ENCODE measurements at regions not wholly inside any gene's neighbourhood (a gene's known extent, or its start where the extent isn't known, plus 50 kb on each side); places are given as distances from the start of the nearest gene placed in this dataset.

DNA sequence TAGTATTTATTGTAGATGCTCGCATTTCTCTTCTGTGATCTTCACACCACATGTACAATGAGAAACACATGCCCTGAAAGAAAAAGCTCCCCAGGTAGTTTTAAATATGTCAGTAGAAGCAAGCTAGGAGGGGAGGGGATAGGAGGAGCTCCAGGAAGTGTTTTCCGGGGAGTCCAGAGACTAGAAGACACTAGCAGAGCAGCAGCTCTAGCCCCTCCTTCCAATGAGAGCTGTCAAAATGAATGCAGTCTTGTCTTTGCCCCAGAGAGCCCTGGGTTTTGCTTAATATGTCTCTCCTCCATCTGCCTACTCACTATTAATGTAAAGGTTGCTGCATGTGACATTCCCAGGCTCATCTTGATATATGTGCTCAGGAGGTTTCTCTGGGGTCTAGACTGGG, 462.6 kb upstream of the SOX11 start:
- Histone ChIP-seq H3K27ac (no peak overlapping the region), H3K9me3 (no peaks in the 10 kb centered on the region), H3K36me3 (no peaks in the 10 kb centered on the region), H3K4me3 (no peak overlapping the region), H3K4me1 (no peaks in the 10 kb centered on the region), H3K27me3 (no peaks in the 10 kb centered on the region)
- TF ChIP-seq POLR2AphosphoS5 (IDR thresholded peaks at IDR 0.05): no peak
- TF ChIP-seq POLR2A (IDR thresholded peaks at IDR 0.05): no peak
- TF ChIP-seq, protein P1, sequence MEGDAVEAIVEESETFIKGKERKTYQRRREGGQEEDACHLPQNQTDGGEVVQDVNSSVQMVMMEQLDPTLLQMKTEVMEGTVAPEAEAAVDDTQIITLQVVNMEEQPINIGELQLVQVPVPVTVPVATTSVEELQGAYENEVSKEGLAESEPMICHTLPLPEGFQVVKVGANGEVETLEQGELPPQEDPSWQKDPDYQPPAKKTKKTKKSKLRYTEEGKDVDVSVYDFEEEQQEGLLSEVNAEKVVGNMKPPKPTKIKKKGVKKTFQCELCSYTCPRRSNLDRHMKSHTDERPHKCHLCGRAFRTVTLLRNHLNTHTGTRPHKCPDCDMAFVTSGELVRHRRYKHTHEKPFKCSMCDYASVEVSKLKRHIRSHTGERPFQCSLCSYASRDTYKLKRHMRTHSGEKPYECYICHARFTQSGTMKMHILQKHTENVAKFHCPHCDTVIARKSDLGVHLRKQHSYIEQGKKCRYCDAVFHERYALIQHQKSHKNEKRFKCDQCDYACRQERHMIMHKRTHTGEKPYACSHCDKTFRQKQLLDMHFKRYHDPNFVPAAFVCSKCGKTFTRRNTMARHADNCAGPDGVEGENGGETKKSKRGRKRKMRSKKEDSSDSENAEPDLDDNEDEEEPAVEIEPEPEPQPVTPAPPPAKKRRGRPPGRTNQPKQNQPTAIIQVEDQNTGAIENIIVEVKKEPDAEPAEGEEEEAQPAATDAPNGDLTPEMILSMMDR (IDR thresholded peaks at IDR 0.05): no peak
- intact Hi-C loops (cut with DNase I; ENCODE audit: low total_unique reads): no loop called here
- DNase-seq (ENCODE audit: low spot score in 2 of 2): no peak

DNA sequence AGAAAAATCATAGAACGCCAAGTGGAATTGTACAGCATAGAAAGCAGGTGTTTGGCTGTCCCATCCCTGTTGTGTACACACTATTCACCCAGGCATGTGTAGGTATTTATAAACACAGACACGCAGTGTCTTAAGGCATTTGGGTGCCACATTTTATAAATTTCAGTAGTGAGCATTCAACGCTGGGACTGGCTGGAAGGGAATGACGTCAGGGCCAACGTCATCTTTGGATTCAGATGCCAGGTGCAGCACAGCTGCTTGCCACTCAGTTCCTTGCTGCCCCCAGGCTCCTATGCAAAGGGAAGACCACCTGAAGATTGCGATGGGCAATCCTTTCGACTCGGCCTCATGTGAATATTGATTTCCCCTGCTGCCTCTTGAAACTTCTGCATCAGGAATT, 461.7 kb upstream of the SOX11 start:
- H3K9me3 ChIP-seq: no peaks in the 10 kb centered on the region
- intact Hi-C loops (cut with DNase I; ENCODE audit: low total_unique reads): no loop called here
- no peak for DNase-seq (ENCODE audit: low spot score in 2 of 2)
- no peaks in the 10 kb centered on the region for H3K27me3 ChIP-seq
- no peak overlapping the region for H3K4me3 ChIP-seq
- H3K4me1 ChIP-seq: no peaks in the 10 kb centered on the region
- no peaks in the 10 kb centered on the region for H3K36me3 ChIP-seq
- H3K27ac ChIP-seq: no peak overlapping the region
- no peak for TF ChIP-seq POLR2A (IDR thresholded peaks at IDR 0.05)
- TF ChIP-seq, protein P1 (IDR thresholded peaks at IDR 0.05): no peak

- H3K4me3 ChIP-seq: no peak overlapping the region
- no peak overlapping the region for H3K27ac ChIP-seq
- no peaks in the 10 kb centered on the region for H3K4me1 ChIP-seq
- intact Hi-C loops (cut with DNase I; ENCODE audit: low total_unique reads): no loop called here
- no peaks in the 10 kb centered on the region for H3K9me3 ChIP-seq
- no peaks in the 10 kb centered on the region for H3K36me3 ChIP-seq
- TF ChIP-seq POLR2A (IDR thresholded peaks at IDR 0.05) (no peak), POLR2AphosphoS5 (IDR thresholded peaks at IDR 0.05) (no peak)
- TF ChIP-seq, protein P1 (IDR thresholded peaks at IDR 0.05): no peak
- DNase-seq (ENCODE audit: low spot score in 2 of 2): no peak
- no peaks in the 10 kb centered on the region for H3K27me3 ChIP-seq
Observed at GRCh38 chr2:5230855-5231254, 461.3 kb upstream of the SOX11 start.

DNA sequence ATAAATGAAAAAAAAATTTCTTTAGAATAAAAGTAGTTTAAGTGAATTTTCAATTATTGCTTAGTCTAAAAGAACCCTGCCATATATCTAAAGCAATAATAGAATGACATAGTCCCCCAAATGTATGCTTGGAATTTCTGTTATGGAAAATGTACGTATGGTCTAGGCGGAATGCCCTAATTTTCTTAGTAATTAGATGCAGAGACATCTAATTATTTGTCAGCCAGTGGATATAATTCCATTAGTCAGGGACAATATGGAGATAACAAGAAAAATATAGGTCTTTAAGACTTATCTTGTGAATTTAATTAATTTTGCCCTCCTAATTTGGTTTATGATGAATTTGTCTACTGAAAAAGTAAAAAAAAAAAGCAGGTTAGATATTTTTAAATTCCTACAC, 460.9 kb upstream of the SOX11 start:
- Histone ChIP-seq H3K4me1 (no peaks in the 10 kb centered on the region), H3K36me3 (no peaks in the 10 kb centered on the region), H3K27me3 (no peaks in the 10 kb centered on the region), H3K27ac (no peak overlapping the region), H3K4me3 (no peak overlapping the region), H3K9me3 (no peaks in the 10 kb centered on the region)
- TF ChIP-seq POLR2A (IDR thresholded peaks at IDR 0.05) (no peak), POLR2AphosphoS5 (IDR thresholded peaks at IDR 0.05) (no peak)
- TF ChIP-seq, protein P1 (IDR thresholded peaks at IDR 0.05): no peak
- intact Hi-C loops (cut with DNase I; ENCODE audit: low total_unique reads): no loop called here
- no peak for DNase-seq (ENCODE audit: low spot score in 2 of 2)

- intact Hi-C loops (cut with DNase I; ENCODE audit: low total_unique reads): no loop called here
- H3K4me1 ChIP-seq: no peaks in the 10 kb centered on the region
- no peak overlapping the region for H3K4me3 ChIP-seq
- no peaks in the 10 kb centered on the region for H3K36me3 ChIP-seq
- DNase-seq (ENCODE audit: low spot score in 2 of 2): no peak
- H3K9me3 ChIP-seq: no peaks in the 10 kb centered on the region
- TF ChIP-seq, protein P1 (IDR thresholded peaks at IDR 0.05): no peak
- TF ChIP-seq POLR2AphosphoS5 (IDR thresholded peaks at IDR 0.05) (no peak), POLR2A (IDR thresholded peaks at IDR 0.05) (no peak)
- H3K27ac ChIP-seq: no peak overlapping the region
- no peaks in the 10 kb centered on the region for H3K27me3 ChIP-seq
Observed at GRCh38 chr2:5234563-5234962, 457.6 kb upstream of the SOX11 start.

Data from breast epithelium (tissue), 4 donors.